ENCODE measurements at regions not wholly inside any gene's neighbourhood (a gene's known extent, or its start where the extent isn't known, plus 50 kb on each side); places are given as distances from the start of the nearest gene placed in this dataset.

DNA sequence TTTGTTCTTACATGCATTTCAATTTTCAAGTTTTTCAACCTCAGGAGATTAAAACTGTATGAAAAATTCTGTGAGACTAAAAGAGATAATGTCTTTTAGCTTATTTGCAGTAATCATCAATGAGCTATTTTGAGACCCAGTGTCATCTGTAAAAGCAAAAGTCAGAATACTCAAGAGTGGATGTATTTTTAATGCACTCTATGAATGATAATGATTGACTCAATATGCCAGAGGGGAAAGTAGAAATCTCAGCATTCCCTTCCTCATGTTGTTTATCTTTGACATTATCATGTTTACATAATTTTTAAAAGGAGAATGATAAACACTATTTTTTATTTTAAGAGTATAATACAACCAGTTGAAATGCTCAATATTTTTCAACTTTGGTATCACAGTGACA is 162.1 kb downstream of the MMUT start:
- Histone ChIP-seq H3K14ac (ENCODE audit: insufficient read depth, low read length) (no peak overlapping the region), H3K27me3 (ENCODE audit: insufficient read depth, low read length) (no peaks in the 10 kb centered on the region), H3K18ac (ENCODE audit: insufficient read length, low read depth, low read length) (no peak overlapping the region), H3K9ac (ENCODE audit: extremely low read depth, insufficient read length, low read length) (no peak overlapping the region), H3K27ac (ENCODE audit: insufficient read length, low read depth, low read length) (no peak overlapping the region), H4K20me1 (ENCODE audit: control insufficient read depth, insufficient read depth, insufficient read length) (no peaks in the 10 kb centered on the region), H3K9me3 (ENCODE audit: control insufficient read depth, low read depth, low read length) (no peaks in the 10 kb centered on the region), H3T11ph (ENCODE audit: low read length) (no peak overlapping the region), H2BK20ac (ENCODE audit: low read depth, low read length, poor library complexity, severe bottlenecking) (no peak overlapping the region), H3K23ac (ENCODE audit: insufficient read length, low read depth, low read length) (no peak overlapping the region), H3K23me2 (ENCODE audit: insufficient read length, low read depth, low read length, poor library complexity, severe bottlenecking) (no peaks in the 10 kb centered on the region), H4K5ac (ENCODE audit: insufficient read length, low read depth, low read length) (no peak overlapping the region), H3K56ac (ENCODE audit: insufficient read length, low read depth, low read length) (no peak overlapping the region), H3K4me2 (ENCODE audit: insufficient read depth, insufficient read length, low read length) (no peak overlapping the region), H3K79me2 (ENCODE audit: insufficient read depth, low read length) (no peaks in the 10 kb centered on the region), H2AFZ (ENCODE audit: low read length) (no peak overlapping the region), H3K4me1 (ENCODE audit: insufficient read depth, low read length) (no peaks in the 10 kb centered on the region), H2BK120ac (ENCODE audit: low read depth, low read length, poor library complexity, severe bottlenecking) (no peak overlapping the region), H4K91ac (ENCODE audit: insufficient read length, low read depth, low read length) (no peak overlapping the region), H2BK12ac (ENCODE audit: insufficient read length, low read depth, low read length) (no peak overlapping the region), H4K8ac (replicated peaks; ENCODE audit: insufficient read length, low read depth, low read length) (no peak overlapping the region), H2BK5ac (ENCODE audit: insufficient read length, low read length) (no peak overlapping the region), H3K79me1 (ENCODE audit: insufficient read depth, low read depth, low read length, poor library complexity, severe bottlenecking) (no peaks in the 10 kb centered on the region), H3K4ac (ENCODE audit: low read depth, low read length) (no peak overlapping the region), H2BK15ac (ENCODE audit: low read depth, low read length) (no peak overlapping the region), H2AK5ac (ENCODE audit: insufficient read length, low read length) (no peak overlapping the region)
- Mint-ChIP-seq H3K27ac (no peak overlapping the region), H3K36me3 (ENCODE audit: insufficient read depth in 1 of 3, low read depth in 3 of 3) (peaks cover 0 to 11% (median 2%) of the 10 kb centered on the region in 3 experiments; a peak in 4 of 7 replicates), H3K4me3 (no peak overlapping the region), H3K4me1 (peaks cover 7% of the 10 kb centered on the region in 2 experiments; a peak in 2 of 4 replicates), H3K27me3 (ENCODE audit: low read depth) (peaks cover 3% of the 10 kb centered on the region; the same call in 1 of the 2 replicates), H3K9me3 (peaks cover 3 to 4% of the 10 kb centered on the region in 2 experiments; a peak in 2 of 5 replicates)
- DNase-seq, result no peak
- TF ChIP-seq, protein P1, sequence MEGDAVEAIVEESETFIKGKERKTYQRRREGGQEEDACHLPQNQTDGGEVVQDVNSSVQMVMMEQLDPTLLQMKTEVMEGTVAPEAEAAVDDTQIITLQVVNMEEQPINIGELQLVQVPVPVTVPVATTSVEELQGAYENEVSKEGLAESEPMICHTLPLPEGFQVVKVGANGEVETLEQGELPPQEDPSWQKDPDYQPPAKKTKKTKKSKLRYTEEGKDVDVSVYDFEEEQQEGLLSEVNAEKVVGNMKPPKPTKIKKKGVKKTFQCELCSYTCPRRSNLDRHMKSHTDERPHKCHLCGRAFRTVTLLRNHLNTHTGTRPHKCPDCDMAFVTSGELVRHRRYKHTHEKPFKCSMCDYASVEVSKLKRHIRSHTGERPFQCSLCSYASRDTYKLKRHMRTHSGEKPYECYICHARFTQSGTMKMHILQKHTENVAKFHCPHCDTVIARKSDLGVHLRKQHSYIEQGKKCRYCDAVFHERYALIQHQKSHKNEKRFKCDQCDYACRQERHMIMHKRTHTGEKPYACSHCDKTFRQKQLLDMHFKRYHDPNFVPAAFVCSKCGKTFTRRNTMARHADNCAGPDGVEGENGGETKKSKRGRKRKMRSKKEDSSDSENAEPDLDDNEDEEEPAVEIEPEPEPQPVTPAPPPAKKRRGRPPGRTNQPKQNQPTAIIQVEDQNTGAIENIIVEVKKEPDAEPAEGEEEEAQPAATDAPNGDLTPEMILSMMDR (conservative IDR thresholded peaks at IDR 0.05), result no peak

Data from H9 (cell line).